MCF 10A (cell line): ENCODE measurements at regions not wholly inside any gene's neighbourhood (a gene's known extent, or its start where the extent isn't known, plus 50 kb on each side); places are given as distances from the start of the nearest gene placed in this dataset.
A peak's percentile ranks its signal among the peaks of the same experiment; 100 is the strongest.

Experiments used
- BruUV-seq: library from RNA; stranded (reverse); fragments of 400-500 nt; replicated peaks from 2 replicates; lab custom pipeline; 2021; lab: Mats Ljungman, UMichigan
- CTCF ChIA-PET: fragments of 300-600 bp; sonication (Branson Sonifier 250); formaldehyde crosslinking; extraction: SDS; loops from one replicate; lab custom pipeline; 2021; ENCODE audit warnings: antibody characterized with exemption, inconsistent platforms; lab: Yijun Ruan, JAX
- POLR2A ChIA-PET: fragments of 300-600, 350-650 bp; sonication (Branson Sonifier 250); formaldehyde crosslinking; extraction: SDS; loops from one replicate; lab custom pipeline; 2020; ENCODE audit warnings: antibody characterized with exemption, inconsistent platforms; lab: Yijun Ruan, JAX
- DNase-seq: peaks from one replicate; pipeline ENCODE4 v3.0.0-alpha.2; 2018; ENCODE audit not compliant: unreplicated experiment
- H3K27ac Mint-ChIP-seq: one replicate; pipeline ENCODE4 v1.8.0; 2022; ENCODE audit warnings: mild to moderate bottlenecking, low read depth, mixed read lengths; ENCODE audit not compliant: unreplicated experiment
- H3K27me3 Mint-ChIP-seq: one replicate; pipeline ENCODE4 v1.8.0; 2022; ENCODE audit warnings: mixed read lengths; ENCODE audit not compliant: insufficient read depth, unreplicated experiment
- H3K36me3 Mint-ChIP-seq: one replicate; pipeline ENCODE4 v1.8.0; 2022; ENCODE audit warnings: mild to moderate bottlenecking, moderate library complexity, mixed read lengths; ENCODE audit not compliant: insufficient read depth, unreplicated experiment
- H3K4me1 Mint-ChIP-seq: one replicate; pipeline ENCODE4 v1.8.0; 2022; ENCODE audit warnings: mixed read lengths; ENCODE audit not compliant: insufficient read depth, unreplicated experiment
- H3K4me3 Mint-ChIP-seq: one replicate; pipeline ENCODE4 v1.8.0; 2022; ENCODE audit warnings: mild to moderate bottlenecking, moderate library complexity, mixed read lengths; ENCODE audit not compliant: unreplicated experiment
- H3K9me3 Mint-ChIP-seq: one replicate; pipeline ENCODE4 v1.8.0; 2022; ENCODE audit warnings: mixed read lengths; ENCODE audit not compliant: unreplicated experiment
- intact Hi-C: fragments of 100-400 bp; cut with micrococcal nuclease; formaldehyde crosslinking; loops from 2 replicates; pipeline ENCODE4 v1.14.1; 2022
- TF ChIP-seq, protein P1 (sequence below): fragments of 200-600 bp; IDR thresholded peaks from one replicate; pipeline ENCODE4 v1.8.0; 2022; ENCODE audit warnings: antibody characterized with exemption, mild to moderate bottlenecking; ENCODE audit not compliant: unreplicated experiment

DNA sequence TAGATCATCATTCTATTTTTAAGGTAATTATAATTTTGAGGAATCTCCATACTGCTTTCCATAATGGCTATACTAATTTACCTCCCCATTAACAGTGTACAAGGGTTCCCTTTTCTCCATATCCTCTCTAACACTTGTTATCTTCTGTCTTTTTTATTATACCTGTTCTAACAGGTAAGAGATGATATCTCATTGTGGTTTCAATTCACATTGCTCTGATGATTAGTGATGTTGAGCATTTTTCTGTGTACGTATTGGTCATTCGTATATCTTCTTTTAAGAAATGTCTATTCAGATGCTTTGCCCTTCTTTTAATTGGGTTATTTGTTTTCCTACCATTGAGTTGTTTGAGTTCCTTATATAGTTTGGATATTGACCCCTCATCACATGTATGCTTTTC is 81.6 kb upstream of the SCAF8 start:
- Mint-ChIP-seq H3K27me3 (no peaks in the 10 kb centered on the region), H3K36me3 (no peaks in the 10 kb centered on the region), H3K4me1 (peaks cover 22% of the 10 kb centered on the region), H3K4me3 (no peak overlapping the region), H3K27ac (peak overlapping the region; percentile 32), H3K9me3 (no peaks in the 10 kb centered on the region)
- intact Hi-C loops: no loop called here
- ChIA-PET POLR2A (no interaction called here), CTCF (no interaction called here)
- no TSS peak for BruUV-seq
- TF ChIP-seq, protein P1, sequence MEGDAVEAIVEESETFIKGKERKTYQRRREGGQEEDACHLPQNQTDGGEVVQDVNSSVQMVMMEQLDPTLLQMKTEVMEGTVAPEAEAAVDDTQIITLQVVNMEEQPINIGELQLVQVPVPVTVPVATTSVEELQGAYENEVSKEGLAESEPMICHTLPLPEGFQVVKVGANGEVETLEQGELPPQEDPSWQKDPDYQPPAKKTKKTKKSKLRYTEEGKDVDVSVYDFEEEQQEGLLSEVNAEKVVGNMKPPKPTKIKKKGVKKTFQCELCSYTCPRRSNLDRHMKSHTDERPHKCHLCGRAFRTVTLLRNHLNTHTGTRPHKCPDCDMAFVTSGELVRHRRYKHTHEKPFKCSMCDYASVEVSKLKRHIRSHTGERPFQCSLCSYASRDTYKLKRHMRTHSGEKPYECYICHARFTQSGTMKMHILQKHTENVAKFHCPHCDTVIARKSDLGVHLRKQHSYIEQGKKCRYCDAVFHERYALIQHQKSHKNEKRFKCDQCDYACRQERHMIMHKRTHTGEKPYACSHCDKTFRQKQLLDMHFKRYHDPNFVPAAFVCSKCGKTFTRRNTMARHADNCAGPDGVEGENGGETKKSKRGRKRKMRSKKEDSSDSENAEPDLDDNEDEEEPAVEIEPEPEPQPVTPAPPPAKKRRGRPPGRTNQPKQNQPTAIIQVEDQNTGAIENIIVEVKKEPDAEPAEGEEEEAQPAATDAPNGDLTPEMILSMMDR: no peak
- DNase-seq: no peak

DNA sequence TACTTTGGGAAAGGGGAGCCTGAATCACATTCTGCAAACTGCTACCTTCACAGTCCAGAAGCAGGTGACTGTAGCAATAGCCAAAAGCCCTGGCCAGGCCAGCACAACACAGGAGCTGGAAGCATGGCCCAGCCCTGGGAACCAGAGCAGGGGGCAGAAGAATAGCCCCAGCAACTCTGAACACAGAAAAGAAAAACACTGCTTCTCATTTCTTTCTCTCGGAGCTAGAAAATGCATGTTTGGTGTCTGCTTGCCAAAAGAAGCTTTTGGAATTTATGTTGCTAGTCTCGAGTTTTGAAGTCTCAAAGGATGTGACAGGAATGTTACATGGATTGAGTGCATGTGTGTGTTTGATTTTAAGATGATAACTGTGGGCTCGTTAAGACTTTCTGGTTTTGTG is 79.8 kb upstream of the SCAF8 start:
- H3K9me3 Mint-ChIP-seq: no peaks in the 10 kb centered on the region
- CTCF ChIA-PET: interaction anchor here (0.6 to 1.6 kb wide), 2 partner anchors 22 to 828 kb away, joined by 3 to 8 read pairs; no protein-coding TSS in a partner anchor
- no peak for DNase-seq
- intact Hi-C loops: no loop called here
- no peaks in the 10 kb centered on the region for H3K27me3 Mint-ChIP-seq
- no TSS peak for BruUV-seq
- peak overlapping the region; percentile 97 for H3K27ac Mint-ChIP-seq
- no peaks in the 10 kb centered on the region for H3K36me3 Mint-ChIP-seq
- TF ChIP-seq, protein P1: no peak
- no peak overlapping the region for H3K4me3 Mint-ChIP-seq
- peaks cover 22% of the 10 kb centered on the region for H3K4me1 Mint-ChIP-seq
- POLR2A ChIA-PET: no interaction called here

DNA sequence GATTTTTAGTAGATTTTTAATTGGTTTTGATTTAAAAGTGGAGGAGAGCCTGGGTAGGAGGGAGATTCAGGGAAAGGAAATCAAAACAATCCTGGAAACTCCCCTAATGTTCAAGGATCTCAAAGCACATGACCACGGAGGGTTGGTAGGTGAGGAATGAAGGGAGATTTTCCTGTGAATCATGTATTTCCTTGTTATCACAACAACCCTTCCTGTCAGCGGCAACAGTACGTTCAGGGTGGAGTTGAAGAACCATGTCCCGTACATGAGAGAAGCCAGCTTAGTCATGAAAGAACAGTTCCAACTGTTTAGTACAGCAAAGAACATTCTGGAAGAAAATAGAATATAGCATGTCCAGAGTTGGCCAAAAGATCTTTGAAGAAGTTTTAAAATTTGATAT is 79.4 kb upstream of the SCAF8 start:
- Mint-ChIP-seq H3K27me3 (no peaks in the 10 kb centered on the region), H3K36me3 (no peaks in the 10 kb centered on the region), H3K27ac (peak overlapping the region; percentile 97), H3K9me3 (no peaks in the 10 kb centered on the region), H3K4me1 (peaks cover 20% of the 10 kb centered on the region), H3K4me3 (no peak overlapping the region)
- ChIA-PET POLR2A (no interaction called here), CTCF (interaction anchor here (0.6 to 1.6 kb wide), 3 partner anchors 9 to 827 kb away, joined by 3 to 8 read pairs (median 3); no protein-coding TSS in a partner anchor)
- intact Hi-C loops: no loop called here
- peak; percentile 65 for DNase-seq
- no TSS peak for BruUV-seq
- TF ChIP-seq, protein P1: no peak

DNA sequence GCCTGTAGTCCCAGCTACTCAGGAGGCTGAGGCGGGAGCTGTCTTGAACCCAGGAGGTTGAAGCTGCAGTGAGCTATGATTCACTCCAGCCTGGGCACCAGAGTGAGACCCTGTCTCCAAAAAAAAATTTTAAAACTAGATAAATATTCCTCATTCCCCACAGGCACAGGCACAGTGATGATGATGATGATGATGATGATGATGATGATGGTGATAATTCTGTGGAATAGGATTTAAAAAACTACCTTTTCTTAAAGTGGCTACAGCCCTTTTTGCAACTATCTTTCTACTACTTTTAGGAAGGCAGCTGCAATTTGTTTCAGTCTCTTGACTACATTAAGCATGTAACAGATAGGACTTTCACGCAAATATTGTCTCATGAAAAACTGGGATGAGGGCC is 76.6 kb upstream of the SCAF8 start:
- POLR2A ChIA-PET: no interaction called here
- TF ChIP-seq, protein P1: no peak
- CTCF ChIA-PET: interaction anchor here (0.7 kb wide), 1 partner anchor 525 kb away, joined by 3 read pairs; no protein-coding TSS in a partner anchor

More for the DNA sequence above, 76.6 kb upstream of the SCAF8 start:
- peaks cover 17% of the 10 kb centered on the region for H3K4me1 Mint-ChIP-seq
- DNase-seq: no peak
- H3K36me3 Mint-ChIP-seq: no peaks in the 10 kb centered on the region
- no peak overlapping the region for H3K27ac Mint-ChIP-seq
- H3K27me3 Mint-ChIP-seq: no peaks in the 10 kb centered on the region
- no TSS peak for BruUV-seq
- intact Hi-C loops: no loop called here
- no peaks in the 10 kb centered on the region for H3K9me3 Mint-ChIP-seq
- no peak overlapping the region for H3K4me3 Mint-ChIP-seq
